ENCODE measurements at regions not wholly inside any gene's neighbourhood (a gene's known extent, or its start where the extent isn't known, plus 50 kb on each side); places are given as distances from the start of the nearest gene placed in this dataset.

DNA sequence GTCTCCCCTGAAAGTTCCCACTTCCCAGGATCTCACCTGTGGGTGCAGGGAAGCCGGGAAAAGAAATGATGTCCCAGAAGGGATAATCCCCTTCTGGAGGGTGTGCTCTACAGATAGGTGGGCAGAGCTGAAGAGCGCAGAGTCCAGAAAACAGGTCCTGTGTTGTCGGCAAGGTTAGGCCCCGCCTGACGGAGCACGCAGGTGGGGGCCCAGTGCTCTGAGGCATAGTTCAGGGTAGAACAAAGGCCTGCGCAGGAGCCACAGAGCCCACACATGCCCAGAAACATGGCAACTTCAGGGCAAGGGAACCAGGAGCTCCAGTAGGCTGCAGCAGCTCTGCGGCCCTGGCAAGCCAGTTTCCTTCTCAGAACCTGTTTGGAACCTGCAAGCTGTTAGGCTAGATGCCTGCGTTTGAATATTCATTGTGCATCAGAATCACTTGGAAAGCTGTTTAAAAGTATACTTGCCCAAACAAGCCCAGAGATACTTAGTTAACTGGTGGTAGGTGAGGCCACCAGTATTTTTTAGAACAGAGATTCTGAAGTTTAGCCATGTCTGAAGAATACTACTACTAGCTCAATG, 386.6 kb downstream of the BUD13 start:
- no peaks in the 10 kb centered on the region for H3K9me3 ChIP-seq
- no peak overlapping the region for H3K27ac ChIP-seq
- no peaks in the 10 kb centered on the region for H3K36me3 ChIP-seq
- H3K4me1 ChIP-seq, result no peaks in the 10 kb centered on the region
- WGBS, 2 donors, result 48 to 63% methylated on average over 7 to 9 of the region's 9 CpGs
- H3K27me3 ChIP-seq, result peaks cover 0 to under 1% (median 0%) of the 10 kb centered on the region in 4 donors
- no peak for DNase-seq
- intact Hi-C loops (cut with DNase I), result no loop called here
- no peak overlapping the region for H3K4me3 ChIP-seq
- TF ChIP-seq CTCF (IDR thresholded peaks at IDR 0.05) (no peak), POLR2A (IDR thresholded peaks at IDR 0.05) (no peak)

DNA sequence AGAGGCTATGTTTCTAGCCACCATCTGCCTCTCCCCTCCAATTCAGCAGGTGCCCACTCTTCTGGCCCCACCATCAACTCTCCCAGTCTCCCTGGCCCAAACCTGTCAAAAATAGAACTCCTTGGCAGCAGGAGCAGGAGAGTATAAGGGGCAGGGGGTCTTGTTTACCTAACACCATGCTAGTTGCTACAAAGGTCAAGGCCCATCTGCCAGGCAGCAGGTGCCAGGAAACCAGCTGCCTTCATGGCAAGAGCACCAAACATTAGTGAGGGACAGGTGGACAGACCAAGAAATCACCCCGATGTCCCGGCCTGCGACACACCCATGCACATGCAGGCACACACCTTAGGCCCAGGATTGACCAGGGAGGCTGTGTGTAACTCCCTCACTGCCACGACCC, 387.9 kb downstream of the BUD13 start:
- Histone ChIP-seq H3K9me3 (no peaks in the 10 kb centered on the region), H3K4me1 (no peaks in the 10 kb centered on the region), H3K27me3 (peaks cover 0 to 7% (median 0%) of the 10 kb centered on the region in 4 donors), H3K27ac (no peak overlapping the region), H3K4me3 (no peak overlapping the region), H3K36me3 (no peaks in the 10 kb centered on the region)
- WGBS, 2 donors, result no CpG with 5 or more reads among the region's 4 CpGs
- TF ChIP-seq CTCF (IDR thresholded peaks at IDR 0.05) (no peak), POLR2A (IDR thresholded peaks at IDR 0.05) (no peak)
- intact Hi-C loops (cut with DNase I), result no loop called here
- no peak for DNase-seq

- Histone ChIP-seq H3K36me3 (no peaks in the 10 kb centered on the region), H3K4me1 (no peaks in the 10 kb centered on the region), H3K4me3 (no peak overlapping the region), H3K27ac (no peak overlapping the region), H3K9me3 (no peaks in the 10 kb centered on the region), H3K27me3 (peaks cover 0 to 7% (median 0%) of the 10 kb centered on the region in 4 donors)
- WGBS, 2 donors, result 55 to 92% methylated on average over 2 to 4 of the region's 5 CpGs
- TF ChIP-seq POLR2A (IDR thresholded peaks at IDR 0.05) (no peak), CTCF (IDR thresholded peaks at IDR 0.05) (no peak)
- DNase-seq, result no peak
- intact Hi-C loops (cut with DNase I), result no loop called here
Measured at GRCh38 chr11:116384407-116384806, 388.4 kb downstream of the BUD13 start.

DNA sequence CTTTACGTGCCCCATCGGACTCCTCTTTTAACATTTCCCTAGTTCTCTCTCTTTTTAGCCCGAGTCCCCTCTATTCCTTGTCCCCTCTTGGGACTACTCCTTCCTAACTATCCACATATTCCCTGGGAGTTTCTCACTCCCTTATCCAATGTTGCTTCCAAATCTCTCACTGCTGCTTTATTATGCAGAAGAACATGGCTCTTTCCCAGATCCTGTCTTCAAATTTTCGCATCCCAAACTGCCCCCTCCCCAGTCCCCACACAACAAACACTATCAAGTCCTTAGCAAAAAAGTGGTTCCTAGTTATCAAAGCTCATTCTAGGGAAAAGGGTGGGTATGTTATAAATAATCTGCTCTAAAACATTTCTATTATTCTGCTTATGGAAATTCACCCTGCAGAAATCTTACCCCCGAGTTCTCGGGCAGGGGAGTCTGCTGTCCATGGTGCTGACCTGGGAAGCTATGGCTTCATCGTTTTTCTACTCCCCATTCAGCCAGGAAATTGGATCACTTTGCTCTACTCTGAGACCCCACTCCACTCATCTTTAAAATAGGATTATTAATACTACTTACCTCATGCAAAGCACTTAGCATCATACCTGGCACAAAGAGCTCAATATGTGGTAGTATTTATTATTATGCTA, 393.5 kb downstream of the BUD13 start:
- H3K27me3 ChIP-seq, result peaks cover 0 to 24% (median 0%) of the 10 kb centered on the region in 4 donors
- no peaks in the 10 kb centered on the region for H3K36me3 ChIP-seq
- DNase-seq, result no peak
- no peak overlapping the region for H3K4me3 ChIP-seq
- H3K4me1 ChIP-seq, result no peaks in the 10 kb centered on the region
- intact Hi-C loops (cut with DNase I), result no loop called here
- no peaks in the 10 kb centered on the region for H3K9me3 ChIP-seq
- H3K27ac ChIP-seq, result no peak overlapping the region
- 36 to 38% methylated on average over 7 of the region's 7 CpGs for WGBS, 2 donors
- TF ChIP-seq CTCF (IDR thresholded peaks at IDR 0.05) (no peak), POLR2A (IDR thresholded peaks at IDR 0.05) (no peak)

DNA sequence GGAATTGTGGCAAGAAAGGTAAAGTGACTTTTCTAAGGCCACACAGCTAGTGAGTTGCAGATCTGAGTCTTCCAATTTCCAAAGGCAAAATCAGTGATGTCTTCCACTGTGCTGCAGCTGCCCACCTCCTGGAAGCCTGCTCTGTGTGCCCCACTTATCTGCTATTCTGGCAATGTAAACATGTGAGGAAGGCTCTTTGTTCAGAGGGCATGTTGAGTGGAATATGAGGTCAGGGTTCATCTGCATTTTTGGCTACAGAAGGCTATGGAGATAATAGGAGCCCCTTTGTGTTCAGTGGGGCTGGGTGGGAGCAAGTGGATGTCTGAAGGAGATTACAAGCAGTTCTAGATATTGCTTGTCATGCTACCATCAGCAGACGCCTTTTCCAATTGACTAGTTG, 396.2 kb downstream of the BUD13 start:
- H3K27ac ChIP-seq, result no peak overlapping the region
- no peak for DNase-seq
- no peak overlapping the region for H3K4me3 ChIP-seq
- TF ChIP-seq CTCF (IDR thresholded peaks at IDR 0.05) (no peak), POLR2A (IDR thresholded peaks at IDR 0.05) (no peak)
- no peaks in the 10 kb centered on the region for H3K36me3 ChIP-seq
- 14 to 45% methylated on average over 1 of the region's 1 CpG for WGBS, 2 donors
- intact Hi-C loops (cut with DNase I), result no loop called here
- peaks cover 0 to 28% (median 0%) of the 10 kb centered on the region in 4 donors for H3K27me3 ChIP-seq
- no peaks in the 10 kb centered on the region for H3K4me1 ChIP-seq
- H3K9me3 ChIP-seq, result no peaks in the 10 kb centered on the region

All from esophagus squamous epithelium (tissue), 5 donors.